HepG2 (cell line): ENCODE measurements at regions not wholly inside any gene's neighbourhood (a gene's known extent, or its start where the extent isn't known, plus 50 kb on each side); places are given as distances from the start of the nearest gene placed in this dataset.
A peak's percentile ranks its signal among the peaks of the same experiment; 100 is the strongest.
"Not testable (repeated sequence)": the region's sequence is repeated elsewhere in the genome, so short reads cannot be mapped to it uniquely, and the experiment has no call there.

Experiments used
- CBX5 ChIP-seq: sonication (generic); formaldehyde crosslinking; IDR thresholded peaks from 2 replicates; pipeline ENCODE4 v1.4.0; 2020; ENCODE audit warnings: missing genetic modification reagents, borderline replicate concordance
- CREB1 ChIP-seq, 2 experiments: fragments of 450-650 bp in 1 of 2; IDR thresholded peaks; 2 replicates each; pipeline ENCODE4 v1.6.1; 2016 to 2017; ENCODE audit warnings: control low read depth in 1 of 2, mild to moderate bottlenecking in 1 of 2, missing compliant biosample characterization in 1 of 2, missing genetic modification characterization in 1 of 2
- ELF3 ChIP-seq: IDR thresholded peaks from 2 replicates; pipeline ENCODE4 v1.6.1; 2016; ENCODE audit warnings: missing genetic modification reagents, missing compliant biosample characterization
- ETV5 ChIP-seq: IDR thresholded peaks from 2 replicates; pipeline ENCODE4 v1.6.1; 2018; ENCODE audit warnings: missing biosample characterization, missing genetic modification reagents, inconsistent platforms, borderline replicate concordance
- FOSL1 ChIP-seq: sonication (generic); formaldehyde crosslinking; IDR thresholded peaks from 2 replicates; pipeline ENCODE4 v1.9.0; 2021; ENCODE audit warnings: missing genetic modification reagents, borderline replicate concordance
- FOXP1 ChIP-seq, 2 experiments: fragments of 450-650 bp in 1 of 2; IDR thresholded peaks; 2 replicates each; pipeline ENCODE4 v1.6.1; 2017 to 2018; ENCODE audit warnings: antibody characterized with exemption in 1 of 2
- GATAD1 ChIP-seq: IDR thresholded peaks from 2 replicates; pipeline ENCODE4 v1.6.1; 2016; ENCODE audit warnings: missing genetic modification reagents, missing compliant biosample characterization
- HMG20A ChIP-seq: IDR thresholded peaks from 2 replicates; pipeline ENCODE4 v1.6.1; 2016; ENCODE audit warnings: borderline replicate concordance
- MED1 ChIP-seq: sonication (generic); formaldehyde crosslinking; IDR thresholded peaks from 2 replicates; pipeline ENCODE4 v1.4.0; 2020; ENCODE audit warnings: missing genetic modification reagents
- MIER3 ChIP-seq: IDR thresholded peaks from 2 replicates; pipeline ENCODE4 v1.6.1; 2016; ENCODE audit warnings: missing compliant biosample characterization, borderline replicate concordance
- MXI1 ChIP-seq: IDR thresholded peaks from 3 replicates; pipeline ENCODE4 v1.6.1; 2012; ENCODE audit warnings: low read depth, low read length, inconsistent platforms, borderline replicate concordance
- NR2F1 ChIP-seq, 2 experiments: fragments of 450-650 bp in 1 of 2; formaldehyde crosslinking in 1 of 2; IDR thresholded peaks; 2 replicates each; pipeline versions ENCODE4 v1.5.0 to v1.6.1; 2016 to 2020; ENCODE audit warnings: mild to moderate bottlenecking in 1 of 2, missing compliant biosample characterization in 1 of 2, missing genetic modification reagents in 1 of 2, moderate library complexity in 1 of 2
- RARA ChIP-seq: IDR thresholded peaks from 2 replicates; pipeline ENCODE4 v1.6.1; 2016; ENCODE audit warnings: missing genetic modification reagents, missing compliant biosample characterization
- SAP130 ChIP-seq: IDR thresholded peaks from 2 replicates; pipeline ENCODE4 v1.6.1; 2016; ENCODE audit warnings: low read depth
- SKI ChIP-seq: fragments of 450-650 bp; IDR thresholded peaks from one replicate; pipeline ENCODE4 v1.6.1; 2018; ENCODE audit warnings: mild to moderate bottlenecking; ENCODE audit not compliant: partially characterized antibody
- TBX3 ChIP-seq: fragments of 450-650 bp; IDR thresholded peaks from 2 replicates; pipeline ENCODE4 v1.6.1; 2017; ENCODE audit warnings: antibody characterized with exemption, mild to moderate bottlenecking, inconsistent platforms, borderline replicate concordance
- ZBTB37 ChIP-seq: sonication (generic); formaldehyde crosslinking; IDR thresholded peaks from 2 replicates; pipeline ENCODE4 v1.4.0; 2020; ENCODE audit warnings: mild to moderate bottlenecking, missing genetic modification reagents
- ZNF501 ChIP-seq: sonication (generic); formaldehyde crosslinking; IDR thresholded peaks from 2 replicates; pipeline ENCODE4 v1.5.1; 2020; ENCODE audit warnings: mild to moderate bottlenecking, moderate library complexity, missing genetic modification reagents
- ZNF614 ChIP-seq: IDR thresholded peaks from 2 replicates; pipeline ENCODE4 v1.6.1; 2018; ENCODE audit warnings: missing biosample characterization, missing genetic modification reagents, inconsistent platforms, borderline replicate concordance
- ZNF687 ChIP-seq: sonication (generic); formaldehyde crosslinking; IDR thresholded peaks from 2 replicates; pipeline ENCODE4 v1.5.1; 2020; ENCODE audit warnings: mild to moderate bottlenecking, missing genetic modification reagents, moderate library complexity
- TF ChIP-seq, protein P1 (sequence below): IDR thresholded peaks from 2 replicates; pipeline ENCODE4 v1.4.0; 2020; ENCODE audit warnings: mild to moderate bottlenecking, missing genetic modification reagents

DNA sequence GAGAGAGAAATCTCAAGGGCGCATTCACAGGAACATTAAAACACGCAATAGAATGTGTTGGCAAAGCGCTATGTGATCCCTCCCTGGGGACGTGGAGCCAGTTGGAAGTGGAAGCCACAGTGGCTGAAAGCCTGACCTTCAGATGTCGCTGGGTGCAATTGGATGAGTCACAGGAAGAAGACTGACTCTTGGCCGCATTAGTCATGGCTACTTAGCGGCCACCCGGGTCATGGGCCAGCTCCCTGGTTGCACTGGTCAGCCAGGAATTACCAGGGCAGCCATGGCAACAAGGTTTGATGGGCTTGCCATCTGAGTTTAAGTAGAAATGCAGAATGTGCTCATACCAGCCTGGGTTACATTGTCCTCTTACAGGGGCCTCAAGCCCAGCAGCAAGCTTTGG, 231.2 kb upstream of the FRG2C start (continued):
- TF ChIP-seq, protein P1, sequence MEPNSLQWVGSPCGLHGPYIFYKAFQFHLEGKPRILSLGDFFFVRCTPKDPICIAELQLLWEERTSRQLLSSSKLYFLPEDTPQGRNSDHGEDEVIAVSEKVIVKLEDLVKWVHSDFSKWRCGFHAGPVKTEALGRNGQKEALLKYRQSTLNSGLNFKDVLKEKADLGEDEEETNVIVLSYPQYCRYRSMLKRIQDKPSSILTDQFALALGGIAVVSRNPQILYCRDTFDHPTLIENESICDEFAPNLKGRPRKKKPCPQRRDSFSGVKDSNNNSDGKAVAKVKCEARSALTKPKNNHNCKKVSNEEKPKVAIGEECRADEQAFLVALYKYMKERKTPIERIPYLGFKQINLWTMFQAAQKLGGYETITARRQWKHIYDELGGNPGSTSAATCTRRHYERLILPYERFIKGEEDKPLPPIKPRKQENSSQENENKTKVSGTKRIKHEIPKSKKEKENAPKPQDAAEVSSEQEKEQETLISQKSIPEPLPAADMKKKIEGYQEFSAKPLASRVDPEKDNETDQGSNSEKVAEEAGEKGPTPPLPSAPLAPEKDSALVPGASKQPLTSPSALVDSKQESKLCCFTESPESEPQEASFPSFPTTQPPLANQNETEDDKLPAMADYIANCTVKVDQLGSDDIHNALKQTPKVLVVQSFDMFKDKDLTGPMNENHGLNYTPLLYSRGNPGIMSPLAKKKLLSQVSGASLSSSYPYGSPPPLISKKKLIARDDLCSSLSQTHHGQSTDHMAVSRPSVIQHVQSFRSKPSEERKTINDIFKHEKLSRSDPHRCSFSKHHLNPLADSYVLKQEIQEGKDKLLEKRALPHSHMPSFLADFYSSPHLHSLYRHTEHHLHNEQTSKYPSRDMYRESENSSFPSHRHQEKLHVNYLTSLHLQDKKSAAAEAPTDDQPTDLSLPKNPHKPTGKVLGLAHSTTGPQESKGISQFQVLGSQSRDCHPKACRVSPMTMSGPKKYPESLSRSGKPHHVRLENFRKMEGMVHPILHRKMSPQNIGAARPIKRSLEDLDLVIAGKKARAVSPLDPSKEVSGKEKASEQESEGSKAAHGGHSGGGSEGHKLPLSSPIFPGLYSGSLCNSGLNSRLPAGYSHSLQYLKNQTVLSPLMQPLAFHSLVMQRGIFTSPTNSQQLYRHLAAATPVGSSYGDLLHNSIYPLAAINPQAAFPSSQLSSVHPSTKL (CRISPR knock-in tag) = peak; percentile 65
- TF ChIP-seq ZNF687 (peak; percentile 55), ZNF501 (CRISPR knock-in tag) (0 out of 2 replicates have a peak, but pooled peaks have one; percentile 40), ZNF614 (CRISPR knock-in tag) (0 out of 2 replicates have a peak, but pooled peaks have one; percentile 36), TBX3 (peak; percentile 30; the same call in 1 of the 2 replicates), FOSL1 (CRISPR knock-in tag) (peak; percentile 89), MIER3 (CRISPR knock-in tag) (peak; percentile 33; the same call in 1 of the 2 replicates), NR2F1 (CRISPR knock-in tag; IDR thresholded peaks at IDR 0.05) (peak; percentile 41 to 78; a peak in 2 of 4 replicates), SAP130 (CRISPR knock-in tag) (peak; percentile 73), RARA (CRISPR knock-in tag) (peak; percentile 72), CREB1 (IDR thresholded peaks at IDR 0.05) (peak; percentile 52; the same call in 1 of the 2 replicates), MED1 (peak; percentile 46; the same call in 1 of the 2 replicates), ELF3 (CRISPR knock-in tag) (peak; percentile 42; the same call in 1 of the 2 replicates), SKI (peak; percentile 45), CBX5 (CRISPR knock-in tag) (peak; percentile 27; the same call in 1 of the 2 replicates), ZBTB37 (peak; percentile 87), GATAD1 (CRISPR knock-in tag) (0 out of 2 replicates have a peak, but pooled peaks have one; percentile 31), FOXP1 (CRISPR knock-in tag; IDR thresholded peaks at IDR 0.05) (0 out of 2 replicates have a peak, but pooled peaks have one; percentile 10), HMG20A (peak; percentile 43; the same call in 1 of the 2 replicates), MXI1 (peak; percentile 48; the same call in 1 of the 3 replicates), ETV5 (peak; percentile 80)
- not testable (repeated sequence) for TF ChIP-seq CREB1 (CRISPR knock-in tag; IDR thresholded peaks at IDR 0.05); FOXP1 (IDR thresholded peaks at IDR 0.05)
